WTC11 (cell line): ENCODE measurements at regions not wholly inside any gene's neighbourhood (a gene's known extent, or its start where the extent isn't known, plus 50 kb on each side); places are given as distances from the start of the nearest gene placed in this dataset.

Source experiments
- ATAC-seq: fragments of 200-7000 bp; cut with Tn5 transposase; 2 replicates; pipeline ENCODE4 v1.10.0; 2021; ENCODE audit warnings: mild to moderate bottlenecking, moderate library complexity
- CTCF ChIA-PET: fragments of 300-600 bp; sonication (Branson Sonifier 250); formaldehyde crosslinking; loops from one replicate; lab custom pipeline; 2021; ENCODE audit warnings: antibody characterized with exemption; lab: Charles Lee
- POLR2A ChIA-PET: fragments of 350-600 bp; sonication (Branson Sonifier 250); formaldehyde crosslinking; loops from one replicate; lab custom pipeline; 2021; ENCODE audit warnings: antibody characterized with exemption; lab: Charles Lee
- DNase-seq: peaks from one replicate; pipeline ENCODE4 v3.0.0; 2021; ENCODE audit warnings: low spot score
- H3K27ac Mint-ChIP-seq: 2 replicates; pipeline ENCODE4 v1.8.0; 2021; ENCODE audit warnings: mixed read lengths
- H3K27me3 Mint-ChIP-seq: 2 replicates; pipeline ENCODE4 v1.8.0; 2021; ENCODE audit warnings: low read depth, mild to moderate bottlenecking, moderate library complexity, mixed read lengths
- H3K36me3 Mint-ChIP-seq: 2 replicates; pipeline ENCODE4 v1.8.0; 2021; ENCODE audit warnings: mixed read lengths
- H3K4me1 Mint-ChIP-seq: 2 replicates; pipeline ENCODE4 v1.8.0; 2022; ENCODE audit warnings: mixed read lengths
- H3K4me3 Mint-ChIP-seq: 2 replicates; pipeline ENCODE4 v1.8.0; 2021; ENCODE audit warnings: mild to moderate bottlenecking, moderate library complexity, mixed read lengths
- H3K9me3 Mint-ChIP-seq: 2 replicates; pipeline ENCODE4 v1.8.0; 2021; ENCODE audit warnings: mixed read lengths
- CTCF ChIP-seq: fragments of 200-600 bp; IDR thresholded peaks from 2 replicates; pipeline ENCODE4 v1.8.0; 2022; ENCODE audit warnings: antibody characterized with exemption
- E2F4 ChIP-seq: sonication (generic); formaldehyde crosslinking; IDR thresholded peaks from 2 replicates; pipeline ENCODE4 v1.8.1; 2022; ENCODE audit warnings: low read depth, mild to moderate bottlenecking, moderate library complexity, missing genetic modification reagents, borderline replicate concordance
- ELF4 ChIP-seq: sonication (generic); formaldehyde crosslinking; IDR thresholded peaks from 2 replicates; pipeline ENCODE4 v1.8.1; 2022; ENCODE audit warnings: low read depth, mild to moderate bottlenecking, moderate library complexity, missing genetic modification reagents
- EMX1 ChIP-seq: fragments of 250-450 bp; sonication (Bioruptor Pico); IDR thresholded peaks from 2 replicates; pipeline ENCODE4 v1.8.0; 2021; ENCODE audit warnings: mild to moderate bottlenecking
- ESRRA ChIP-seq: sonication (generic); formaldehyde crosslinking; IDR thresholded peaks from 2 replicates; pipeline ENCODE4 v1.8.1; 2022; ENCODE audit warnings: mild to moderate bottlenecking, missing genetic modification reagents, borderline replicate concordance
- ETV6 ChIP-seq: sonication (generic); formaldehyde crosslinking; IDR thresholded peaks from 2 replicates; pipeline ENCODE4 v1.8.1; 2022; ENCODE audit warnings: mild to moderate bottlenecking, missing genetic modification reagents
- FOXJ3 ChIP-seq: sonication (generic); formaldehyde crosslinking; IDR thresholded peaks from 2 replicates; pipeline ENCODE4 v1.9.0; 2021; ENCODE audit warnings: missing genetic modification reagents, mild to moderate bottlenecking, borderline replicate concordance
- FOXP1 ChIP-seq: sonication (generic); formaldehyde crosslinking; IDR thresholded peaks from 2 replicates; pipeline ENCODE4 v1.8.0; 2022; ENCODE audit warnings: missing genetic modification reagents, mild to moderate bottlenecking, moderate library complexity, borderline replicate concordance
- GABPB1 ChIP-seq: sonication (generic); formaldehyde crosslinking; IDR thresholded peaks from 2 replicates; pipeline ENCODE4 v1.8.1; 2023; ENCODE audit warnings: mild to moderate bottlenecking, missing genetic modification reagents
- NFATC4 ChIP-seq: fragments of 250-450 bp; sonication (Bioruptor Pico); IDR thresholded peaks from 2 replicates; pipeline ENCODE4 v1.9.0; 2021; ENCODE audit warnings: mild to moderate bottlenecking
- NFE2L1 ChIP-seq: sonication (generic); formaldehyde crosslinking; IDR thresholded peaks from 2 replicates; pipeline ENCODE4 v1.8.1; 2023; ENCODE audit warnings: missing genetic modification reagents
- NR1H2 ChIP-seq: sonication (generic); formaldehyde crosslinking; IDR thresholded peaks from 2 replicates; pipeline ENCODE4 v1.9.0; 2021; ENCODE audit warnings: mild to moderate bottlenecking, moderate library complexity, missing genetic modification reagents
- SMAD3 ChIP-seq: sonication (generic); formaldehyde crosslinking; IDR thresholded peaks from 2 replicates; pipeline ENCODE4 v1.8.0; 2022; ENCODE audit warnings: missing genetic modification reagents, mild to moderate bottlenecking, borderline replicate concordance
- TCF7 ChIP-seq: sonication (generic); formaldehyde crosslinking; IDR thresholded peaks from 2 replicates; pipeline ENCODE4 v1.8.0; 2022; ENCODE audit warnings: mild to moderate bottlenecking, low read depth, missing genetic modification reagents, moderate library complexity
- TP53 ChIP-seq: sonication (generic); formaldehyde crosslinking; IDR thresholded peaks from 2 replicates; pipeline ENCODE4 v1.8.1; 2023; ENCODE audit warnings: mild to moderate bottlenecking, missing genetic modification reagents
- ZNF219 ChIP-seq: sonication (generic); formaldehyde crosslinking; IDR thresholded peaks from 2 replicates; pipeline ENCODE4 v1.8.0; 2023; ENCODE audit warnings: missing genetic modification reagents, mild to moderate bottlenecking, borderline replicate concordance
- ZNF396 ChIP-seq: fragments of 250-450 bp; sonication (Bioruptor Pico); IDR thresholded peaks from 2 replicates; pipeline ENCODE4 v1.8.0; 2021; ENCODE audit warnings: mild to moderate bottlenecking, moderate library complexity, borderline replicate concordance
- ZNF416 ChIP-seq: fragments of 250-450 bp; sonication (Bioruptor Pico); IDR thresholded peaks from 2 replicates; pipeline ENCODE4 v1.9.0; 2021; ENCODE audit warnings: mild to moderate bottlenecking, inconsistent platforms
- TF ChIP-seq, protein P1 (sequence below): sonication (generic); formaldehyde crosslinking; IDR thresholded peaks from 2 replicates; pipeline ENCODE4 v1.8.1; 2023; ENCODE audit warnings: mild to moderate bottlenecking, missing genetic modification reagents
- TF ChIP-seq, protein P2 (sequence below): sonication (generic); formaldehyde crosslinking; IDR thresholded peaks from 2 replicates; pipeline ENCODE4 v1.8.0; 2022; ENCODE audit warnings: mild to moderate bottlenecking, missing genetic modification reagents
- TF ChIP-seq, protein P3 (sequence below): sonication (generic); formaldehyde crosslinking; IDR thresholded peaks from 2 replicates; pipeline ENCODE4 v1.8.1; 2022; ENCODE audit warnings: low read depth, missing genetic modification reagents, borderline replicate concordance
- TF ChIP-seq, protein P4 (sequence below): fragments of 250-450 bp; sonication (Bioruptor Pico); IDR thresholded peaks from 2 replicates; pipeline ENCODE4 v1.9.0; 2021; ENCODE audit warnings: mild to moderate bottlenecking

GRCh38 chr6:48695872-48696271 lies 584.9 kb upstream of the PTCHD4 start:
- POLR2A ChIA-PET: no interaction called here
- no peaks in the 10 kb centered on the region for H3K4me1 Mint-ChIP-seq
- H3K27ac Mint-ChIP-seq: no peak overlapping the region
- H3K36me3 Mint-ChIP-seq: peaks cover 15% of the 10 kb centered on the region
- ATAC-seq (no peak), DNase-seq (no peak)
- no peaks in the 10 kb centered on the region for H3K27me3 Mint-ChIP-seq
- H3K9me3 Mint-ChIP-seq: peaks cover 59% of the 10 kb centered on the region
- TF ChIP-seq ZNF416 (CRISPR knock-in tag): no peak
- TF ChIP-seq FOXP1 (CRISPR knock-in tag): no peak
- no peak for TF ChIP-seq GABPB1 (CRISPR knock-in tag)
- no peak for TF ChIP-seq EMX1 (CRISPR knock-in tag)
- no peak for TF ChIP-seq ZNF396 (CRISPR knock-in tag)
- TF ChIP-seq NR1H2 (CRISPR knock-in tag): no peak
- H3K4me3 Mint-ChIP-seq: no peak overlapping the region
- CTCF ChIA-PET: no interaction called here

DNA sequence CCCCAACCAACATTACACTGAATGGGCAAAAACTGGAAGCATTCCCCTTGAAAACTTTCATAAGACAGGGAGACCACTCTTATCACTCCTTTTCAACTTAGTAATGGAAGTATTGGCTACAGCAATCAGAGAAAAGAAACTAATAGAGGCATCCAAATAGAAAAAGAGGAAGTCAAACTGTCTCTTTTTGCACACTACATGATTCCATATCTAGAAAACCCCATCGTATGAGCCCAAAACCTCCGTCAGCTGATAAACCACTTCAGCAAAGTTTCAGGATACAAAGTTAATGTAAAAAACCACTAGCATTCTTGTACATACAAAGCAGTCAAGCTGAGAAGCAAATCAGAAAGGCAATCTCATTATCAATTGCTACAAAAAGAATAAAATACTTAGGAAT lies 580.4 kb upstream of the PTCHD4 start:
- H3K27ac Mint-ChIP-seq: no peak overlapping the region
- H3K4me3 Mint-ChIP-seq: no peak overlapping the region
- TF ChIP-seq, protein P1, sequence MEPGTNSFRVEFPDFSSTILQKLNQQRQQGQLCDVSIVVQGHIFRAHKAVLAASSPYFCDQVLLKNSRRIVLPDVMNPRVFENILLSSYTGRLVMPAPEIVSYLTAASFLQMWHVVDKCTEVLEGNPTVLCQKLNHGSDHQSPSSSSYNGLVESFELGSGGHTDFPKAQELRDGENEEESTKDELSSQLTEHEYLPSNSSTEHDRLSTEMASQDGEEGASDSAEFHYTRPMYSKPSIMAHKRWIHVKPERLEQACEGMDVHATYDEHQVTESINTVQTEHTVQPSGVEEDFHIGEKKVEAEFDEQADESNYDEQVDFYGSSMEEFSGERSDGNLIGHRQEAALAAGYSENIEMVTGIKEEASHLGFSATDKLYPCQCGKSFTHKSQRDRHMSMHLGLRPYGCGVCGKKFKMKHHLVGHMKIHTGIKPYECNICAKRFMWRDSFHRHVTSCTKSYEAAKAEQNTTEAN: no peak
- no peak for TF ChIP-seq TP53 (CRISPR knock-in tag)
- no peak for TF ChIP-seq NFATC4
- no peak for TF ChIP-seq NFE2L1 (CRISPR knock-in tag)
- TF ChIP-seq, protein P2, sequence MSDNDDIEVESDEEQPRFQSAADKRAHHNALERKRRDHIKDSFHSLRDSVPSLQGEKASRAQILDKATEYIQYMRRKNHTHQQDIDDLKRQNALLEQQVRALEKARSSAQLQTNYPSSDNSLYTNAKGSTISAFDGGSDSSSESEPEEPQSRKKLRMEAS (CRISPR knock-in tag): no peak
- TF ChIP-seq FOXJ3 (CRISPR knock-in tag): no peak
- TF ChIP-seq SMAD3 (CRISPR knock-in tag): no peak
- no peak for TF ChIP-seq TCF7 (CRISPR knock-in tag)
- TF ChIP-seq NR1H2 (CRISPR knock-in tag): no peak
- no peak for TF ChIP-seq E2F4 (CRISPR knock-in tag)
- no peak for TF ChIP-seq FOXP1 (CRISPR knock-in tag)
- no peak for TF ChIP-seq ESRRA (CRISPR knock-in tag)
- TF ChIP-seq ELF4 (CRISPR knock-in tag): no peak
- no peak for TF ChIP-seq ZNF219
- no peak for TF ChIP-seq CTCF
- TF ChIP-seq, protein P3, sequence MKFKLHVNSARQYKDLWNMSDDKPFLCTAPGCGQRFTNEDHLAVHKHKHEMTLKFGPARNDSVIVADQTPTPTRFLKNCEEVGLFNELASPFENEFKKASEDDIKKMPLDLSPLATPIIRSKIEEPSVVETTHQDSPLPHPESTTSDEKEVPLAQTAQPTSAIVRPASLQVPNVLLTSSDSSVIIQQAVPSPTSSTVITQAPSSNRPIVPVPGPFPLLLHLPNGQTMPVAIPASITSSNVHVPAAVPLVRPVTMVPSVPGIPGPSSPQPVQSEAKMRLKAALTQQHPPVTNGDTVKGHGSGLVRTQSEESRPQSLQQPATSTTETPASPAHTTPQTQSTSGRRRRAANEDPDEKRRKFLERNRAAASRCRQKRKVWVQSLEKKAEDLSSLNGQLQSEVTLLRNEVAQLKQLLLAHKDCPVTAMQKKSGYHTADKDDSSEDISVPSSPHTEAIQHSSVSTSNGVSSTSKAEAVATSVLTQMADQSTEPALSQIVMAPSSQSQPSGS (CRISPR knock-in tag): no peak
- TF ChIP-seq ETV6 (CRISPR knock-in tag): no peak
- TF ChIP-seq, protein P4, sequence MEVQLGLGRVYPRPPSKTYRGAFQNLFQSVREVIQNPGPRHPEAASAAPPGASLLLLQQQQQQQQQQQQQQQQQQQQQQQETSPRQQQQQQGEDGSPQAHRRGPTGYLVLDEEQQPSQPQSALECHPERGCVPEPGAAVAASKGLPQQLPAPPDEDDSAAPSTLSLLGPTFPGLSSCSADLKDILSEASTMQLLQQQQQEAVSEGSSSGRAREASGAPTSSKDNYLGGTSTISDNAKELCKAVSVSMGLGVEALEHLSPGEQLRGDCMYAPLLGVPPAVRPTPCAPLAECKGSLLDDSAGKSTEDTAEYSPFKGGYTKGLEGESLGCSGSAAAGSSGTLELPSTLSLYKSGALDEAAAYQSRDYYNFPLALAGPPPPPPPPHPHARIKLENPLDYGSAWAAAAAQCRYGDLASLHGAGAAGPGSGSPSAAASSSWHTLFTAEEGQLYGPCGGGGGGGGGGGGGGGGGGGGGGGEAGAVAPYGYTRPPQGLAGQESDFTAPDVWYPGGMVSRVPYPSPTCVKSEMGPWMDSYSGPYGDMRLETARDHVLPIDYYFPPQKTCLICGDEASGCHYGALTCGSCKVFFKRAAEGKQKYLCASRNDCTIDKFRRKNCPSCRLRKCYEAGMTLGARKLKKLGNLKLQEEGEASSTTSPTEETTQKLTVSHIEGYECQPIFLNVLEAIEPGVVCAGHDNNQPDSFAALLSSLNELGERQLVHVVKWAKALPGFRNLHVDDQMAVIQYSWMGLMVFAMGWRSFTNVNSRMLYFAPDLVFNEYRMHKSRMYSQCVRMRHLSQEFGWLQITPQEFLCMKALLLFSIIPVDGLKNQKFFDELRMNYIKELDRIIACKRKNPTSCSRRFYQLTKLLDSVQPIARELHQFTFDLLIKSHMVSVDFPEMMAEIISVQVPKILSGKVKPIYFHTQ: no peak
- TF ChIP-seq, all 79 proteins: peak for 0
- peaks cover 73% of the 10 kb centered on the region for H3K9me3 Mint-ChIP-seq
- ATAC-seq: no peak
- POLR2A ChIA-PET: no interaction called here
- no peak for DNase-seq
- no peaks in the 10 kb centered on the region for H3K27me3 Mint-ChIP-seq
- H3K36me3 Mint-ChIP-seq: peaks cover 41% of the 10 kb centered on the region
- no peaks in the 10 kb centered on the region for H3K4me1 Mint-ChIP-seq
- CTCF ChIA-PET: no interaction called here
